Keratinocyte (primary cell): ENCODE measurements at regions not wholly inside any gene's neighbourhood (a gene's known extent, or its start where the extent isn't known, plus 50 kb on each side); places are given as distances from the start of the nearest gene placed in this dataset.

ENCODE experiments used
- DNase-seq: peaks from one replicate; pipeline ENCODE4 v3.0.0-alpha.2; 2011; ENCODE audit warnings: low read depth, missing footprints, low spot score
- FAIRE-seq: peaks from 2 replicates; lab custom pipeline; 2011; peaks lifted over from hg19 to GRCh38; lab: Jason Lieb, UNC
- H2AFZ ChIP-seq: 2 replicates; pipeline ENCODE4 v1.6.0; 2012; ENCODE audit warnings: low read length, control low read depth, inconsistent platforms; ENCODE audit not compliant: control insufficient read depth
- H3K27ac ChIP-seq: 2 replicates; pipeline ENCODE4 v1.5.1; 2011; ENCODE audit warnings: low read length; ENCODE audit not compliant: control insufficient read depth, insufficient read depth
- H3K27me3 ChIP-seq: 3 replicates; pipeline ENCODE4 v1.6.0; 2011; ENCODE audit warnings: low read length; ENCODE audit not compliant: control insufficient read depth, insufficient read depth; ENCODE audit errors: extremely low read depth
- H3K36me3 ChIP-seq, 2 experiments: 2 replicates in 1 of 2; 3 replicates in 1 of 2; pipeline ENCODE4 v1.5.1; 2011; ENCODE audit warnings: low read length in 2 of 2, mild to moderate bottlenecking in 1 of 2; ENCODE audit not compliant: control insufficient read depth in 2 of 2, insufficient read depth in 2 of 2; ENCODE audit errors: extremely low read depth in 1 of 2
- H3K4me1 ChIP-seq: 3 replicates; pipeline ENCODE4 v1.5.1; 2011; ENCODE audit warnings: low read length; ENCODE audit not compliant: control insufficient read depth, insufficient read depth; ENCODE audit errors: extremely low read depth
- H3K4me2 ChIP-seq: 3 replicates; pipeline ENCODE4 v1.6.0; 2011; ENCODE audit warnings: low read depth, low read length; ENCODE audit not compliant: control insufficient read depth, insufficient read depth; ENCODE audit errors: extremely low read depth
- H3K4me3 ChIP-seq, 3 experiments: fragments of 200-600 bp in 1 of 3; sonication (generic) in 1 of 3; 2 replicates in 2 of 3; 3 replicates in 1 of 3; pipeline ENCODE4 v1.5.1; 2011 to 2016; ENCODE audit warnings: low read length in 3 of 3, mild to moderate bottlenecking in 3 of 3, control low read depth in 2 of 3, inconsistent platforms in 1 of 3, low read depth in 1 of 3, mixed read lengths in 1 of 3, mixed run types in 1 of 3, moderate library complexity in 1 of 3; ENCODE audit not compliant: control insufficient read depth in 2 of 3, insufficient read depth in 2 of 3; ENCODE audit errors: extremely low read depth in 1 of 3
- H3K79me2 ChIP-seq: 2 replicates; pipeline ENCODE4 v1.6.0; 2012; ENCODE audit warnings: low read length; ENCODE audit not compliant: control insufficient read depth, insufficient read depth
- H3K9ac ChIP-seq: 3 replicates; pipeline ENCODE4 v1.6.0; 2011; ENCODE audit warnings: low read length; ENCODE audit not compliant: control insufficient read depth, insufficient read depth; ENCODE audit errors: extremely low read depth
- H3K9me1 ChIP-seq: 3 replicates; pipeline ENCODE4 v1.6.0; 2011; ENCODE audit warnings: low read length; ENCODE audit not compliant: control insufficient read depth, insufficient read depth; ENCODE audit errors: extremely low read depth
- H3K9me3 ChIP-seq: 2 replicates; pipeline ENCODE4 v1.5.1; 2012; ENCODE audit warnings: low read depth, low read length; ENCODE audit not compliant: control insufficient read depth
- H4K20me1 ChIP-seq: 3 replicates; pipeline ENCODE4 v1.6.0; 2011; ENCODE audit warnings: low read length; ENCODE audit not compliant: control insufficient read depth, insufficient read depth; ENCODE audit errors: extremely low read depth
- CTCF ChIP-seq, 3 experiments: IDR thresholded peaks in 1 of 3; conservative IDR thresholded peaks in 1 of 3; optimal IDR thresholded peaks in 1 of 3; 2 replicates in 2 of 3; 3 replicates in 1 of 3; pipeline versions ENCODE3 to v1.5.1; 2011; ENCODE audit warnings: low read length in 3 of 3, mild to moderate bottlenecking in 3 of 3, moderate library complexity in 2 of 3, control low read depth in 1 of 3, inconsistent platforms in 1 of 3; ENCODE audit not compliant: insufficient read depth in 2 of 3; ENCODE audit errors: extremely low read depth in 1 of 3
- EZH2 ChIP-seq: IDR thresholded peaks from one replicate; pipeline ENCODE4 v1.6.1; 2012; ENCODE audit warnings: inconsistent platforms, mild to moderate bottlenecking, low read length, moderate library complexity
- dilution Hi-C: fragments of 300-500 bp; cut with MboI; formaldehyde crosslinking; loops from one replicate; pipeline ENCODE4 v1.7.0; 2020; ENCODE audit warnings: low sequenced_read_pairs; ENCODE audit not compliant: extremely low pct_ligation_motif_present

- Histone ChIP-seq H3K4me2 (no peak overlapping the region), H2AFZ (no peak overlapping the region), H4K20me1 (no peaks in the 10 kb centered on the region), H3K27me3 (peaks cover 3% of the 10 kb centered on the region), H3K9ac (no peak overlapping the region), H3K36me3 (no peaks in the 10 kb centered on the region), H3K9me1 (no peaks in the 10 kb centered on the region), H3K79me2 (no peaks in the 10 kb centered on the region), H3K4me1 (no peaks in the 10 kb centered on the region), H3K9me3 (no peaks in the 10 kb centered on the region), H3K4me3 (no peak overlapping the region), H3K27ac (no peak overlapping the region)
- DNase-seq = no peak
- no peak for TF ChIP-seq EZH2
- no peak for TF ChIP-seq CTCF (optimal IDR thresholded peaks at IDR 0.05 in 1 of 3, IDR thresholded peaks at IDR 0.05 in 1 of 3, conservative IDR thresholded peaks at IDR 0.05 in 1 of 3; ENCODE audit: extremely low read depth in 1 of 3, insufficient read depth in 2 of 3, low read length in 3 of 3)
- FAIRE-seq = no peak
- dilution Hi-C loops = no loop called here
These were observed 50.9 kb upstream of the SCIN start for GRCh38 chr7:12519682-12520009.
